ENCODE measurements at regions not wholly inside any gene's neighbourhood (a gene's known extent, or its start where the extent isn't known, plus 50 kb on each side); places are given as distances from the start of the nearest gene placed in this dataset.

- no peaks in the 10 kb centered on the region for H3K4me1 ChIP-seq (replicated peaks in 1 of 2)
- intact Hi-C loops (cut with DNase I): no loop called here
- TF ChIP-seq POLR2A (IDR thresholded peaks at IDR 0.05) (no peak), CTCF (IDR thresholded peaks at IDR 0.05) (no peak)
- no peak overlapping the region for H3K27ac ChIP-seq
- H3K36me3 ChIP-seq (replicated peaks in 1 of 2): no peaks in the 10 kb centered on the region
- DNase-seq: no peak
- no peak overlapping the region for H3K4me3 ChIP-seq
- 84 to 89% (median 86%) methylated on average over 7 of the region's 7 CpGs for WGBS, 4 donors
- H3K27me3 ChIP-seq: no peaks in the 10 kb centered on the region
- H3K9me3 ChIP-seq (replicated peaks in 1 of 3): no peaks in the 10 kb centered on the region
Measured at GRCh38 chr5:167123126-167123525, 1168.3 kb upstream of the WWC1 start.

- no peak for DNase-seq
- no peaks in the 10 kb centered on the region for H3K36me3 ChIP-seq (replicated peaks in 1 of 2)
- H3K4me3 ChIP-seq: no peak overlapping the region
- H3K9me3 ChIP-seq (replicated peaks in 1 of 3): no peaks in the 10 kb centered on the region
- TF ChIP-seq POLR2A (IDR thresholded peaks at IDR 0.05) (no peak), CTCF (IDR thresholded peaks at IDR 0.05) (no peak)
- intact Hi-C loops (cut with DNase I): no loop called here
- H3K27ac ChIP-seq: no peak overlapping the region
- no peaks in the 10 kb centered on the region for H3K4me1 ChIP-seq (replicated peaks in 1 of 2)
- WGBS, 4 donors: 71 to 81% (median 73%) methylated on average over 3 of the region's 3 CpGs
- H3K27me3 ChIP-seq: no peaks in the 10 kb centered on the region
Measured at GRCh38 chr5:167128581-167128980, 1162.9 kb upstream of the WWC1 start.

GRCh38 chr5:167140548-167141291 lies 1150.7 kb upstream of the WWC1 start:
- Histone ChIP-seq H3K27ac (no peak overlapping the region), H3K36me3 (replicated peaks in 1 of 2) (no peaks in the 10 kb centered on the region), H3K9me3 (replicated peaks in 1 of 3) (no peaks in the 10 kb centered on the region), H3K4me1 (replicated peaks in 1 of 2) (no peaks in the 10 kb centered on the region), H3K4me3 (no peak overlapping the region), H3K27me3 (no peaks in the 10 kb centered on the region)
- no peak for DNase-seq
- no peak for TF ChIP-seq POLR2A (IDR thresholded peaks at IDR 0.05)
- 88 to 94% (median 92%) methylated on average over 8 of the region's 8 CpGs for WGBS, 4 donors
- intact Hi-C loops (cut with DNase I): no loop called here

GRCh38 chr5:167143716-167144115 lies 1147.7 kb upstream of the WWC1 start:
- Histone ChIP-seq H3K9me3 (replicated peaks in 1 of 3) (no peaks in the 10 kb centered on the region), H3K4me1 (replicated peaks in 1 of 2) (no peaks in the 10 kb centered on the region), H3K27me3 (no peaks in the 10 kb centered on the region), H3K36me3 (replicated peaks in 1 of 2) (no peaks in the 10 kb centered on the region), H3K4me3 (no peak overlapping the region), H3K27ac (no peak overlapping the region)
- no peak for TF ChIP-seq POLR2A (IDR thresholded peaks at IDR 0.05)
- no peak for TF ChIP-seq CTCF (IDR thresholded peaks at IDR 0.05)
- no peak for DNase-seq
- intact Hi-C loops (cut with DNase I): no loop called here
- WGBS, 4 donors: 84 to 90% (median 85%) methylated on average over 9 of the region's 9 CpGs

GRCh38 chr5:167145841-167146240 lies 1145.6 kb upstream of the WWC1 start:
- Histone ChIP-seq H3K27me3 (no peaks in the 10 kb centered on the region), H3K27ac (no peak overlapping the region), H3K4me3 (no peak overlapping the region), H3K4me1 (replicated peaks in 1 of 2) (no peaks in the 10 kb centered on the region), H3K36me3 (replicated peaks in 1 of 2) (no peaks in the 10 kb centered on the region), H3K9me3 (replicated peaks in 1 of 3) (no peaks in the 10 kb centered on the region)
- no peak for DNase-seq
- 63 to 73% (median 69%) methylated on average over 7 of the region's 7 CpGs for WGBS, 4 donors
- intact Hi-C loops (cut with DNase I): no loop called here
- TF ChIP-seq POLR2A (IDR thresholded peaks at IDR 0.05) (no peak), CTCF (IDR thresholded peaks at IDR 0.05) (no peak)
